HG03175 (cell line): ENCODE measurements at regions not wholly inside any gene's neighbourhood (a gene's known extent, or its start where the extent isn't known, plus 50 kb on each side); places are given as distances from the start of the nearest gene placed in this dataset.
"Not testable (repeated sequence)": the region's sequence is repeated elsewhere in the genome, so short reads cannot be mapped to it uniquely, and the experiment has no call there.

Source experiments
- ATAC-seq: cut with Tn5 transposase; IDR thresholded peaks from one replicate; pipeline ENCODE4 v1.9.1; 2021; ENCODE audit warnings: mild to moderate bottlenecking, moderate library complexity; ENCODE audit not compliant: unreplicated experiment

GRCh38 chr4:31169846-31170245 is 449.7 kb downstream of the PCDH7 start:
- ATAC-seq: no peak

- no peak for ATAC-seq
These were observed 451.2 kb downstream of the PCDH7 start for GRCh38 chr4:31171362-31171761.

GRCh38 chr4:31175242-31175910 is 455.2 kb downstream of the PCDH7 start:
- no peak for ATAC-seq

- no peak for ATAC-seq
These were observed 463.1 kb downstream of the PCDH7 start for GRCh38 chr4:31183256-31183655.

GRCh38 chr4:31185014-31185585 is 464.9 kb downstream of the PCDH7 start:
- no peak for ATAC-seq

GRCh38 chr4:31187979-31188378 is 467.8 kb downstream of the PCDH7 start:
- no peak for ATAC-seq

GRCh38 chr4:31189938-31190337 is 469.8 kb downstream of the PCDH7 start:
- no peak for ATAC-seq

- ATAC-seq: no peak
These were observed 470.5 kb downstream of the PCDH7 start for GRCh38 chr4:31190671-31191070.

GRCh38 chr4:31192341-31192740 is 472.2 kb downstream of the PCDH7 start:
- ATAC-seq: no peak

GRCh38 chr4:31193521-31193920 is 473.4 kb downstream of the PCDH7 start:
- no peak for ATAC-seq

- no peak for ATAC-seq
These were observed 474.7 kb downstream of the PCDH7 start for GRCh38 chr4:31194823-31195222.

- no peak for ATAC-seq
These were observed 479.5 kb downstream of the PCDH7 start for GRCh38 chr4:31199644-31200043.

GRCh38 chr4:31202054-31202453 is 481.9 kb downstream of the PCDH7 start:
- ATAC-seq: not testable (repeated sequence)

- no peak for ATAC-seq
These were observed 484.7 kb downstream of the PCDH7 start for GRCh38 chr4:31204874-31205273.

- ATAC-seq: no peak
These were observed 500.8 kb downstream of the PCDH7 start for GRCh38 chr4:31220921-31221320.

- ATAC-seq: no peak
These were observed 507.9 kb downstream of the PCDH7 start for GRCh38 chr4:31228068-31228467.

GRCh38 chr4:31230594-31230993 is 510.4 kb downstream of the PCDH7 start:
- no peak for ATAC-seq

GRCh38 chr4:31234494-31234893 is 514.3 kb downstream of the PCDH7 start:
- no peak for ATAC-seq

- no peak for ATAC-seq
These were observed 514.7 kb downstream of the PCDH7 start for GRCh38 chr4:31234901-31235300.

- no peak for ATAC-seq
These were observed 516.0 kb downstream of the PCDH7 start for GRCh38 chr4:31236020-31236638.

GRCh38 chr4:31236639-31237173 is 516.5 kb downstream of the PCDH7 start:
- no peak for ATAC-seq

GRCh38 chr4:31237233-31237632 is 517.1 kb downstream of the PCDH7 start:
- no peak for ATAC-seq
